Testis (tissue), 2 donors: ENCODE measurements at regions not wholly inside any gene's neighbourhood (a gene's known extent, or its start where the extent isn't known, plus 50 kb on each side); places are given as distances from the start of the nearest gene placed in this dataset.

Source experiments
- POLR2A ChIP-seq: fragments of 450-650 bp; IDR thresholded peaks from one replicate; pipeline ENCODE4 v1.6.1; 2017; ENCODE audit warnings: antibody characterized with exemption, mild to moderate bottlenecking, moderate library complexity
- TF ChIP-seq, protein P1 (sequence below), 3 experiments: fragments of 450-650 bp in 2 of 3; fragments of 200-600 bp in 1 of 3; sonication (generic) in 1 of 3; IDR thresholded peaks; one replicate each; pipeline ENCODE4 v1.5.1; 2016 to 2019; ENCODE audit warnings: antibody characterized with exemption in 3 of 3, mild to moderate bottlenecking in 2 of 3, moderate library complexity in 1 of 3

DNA sequence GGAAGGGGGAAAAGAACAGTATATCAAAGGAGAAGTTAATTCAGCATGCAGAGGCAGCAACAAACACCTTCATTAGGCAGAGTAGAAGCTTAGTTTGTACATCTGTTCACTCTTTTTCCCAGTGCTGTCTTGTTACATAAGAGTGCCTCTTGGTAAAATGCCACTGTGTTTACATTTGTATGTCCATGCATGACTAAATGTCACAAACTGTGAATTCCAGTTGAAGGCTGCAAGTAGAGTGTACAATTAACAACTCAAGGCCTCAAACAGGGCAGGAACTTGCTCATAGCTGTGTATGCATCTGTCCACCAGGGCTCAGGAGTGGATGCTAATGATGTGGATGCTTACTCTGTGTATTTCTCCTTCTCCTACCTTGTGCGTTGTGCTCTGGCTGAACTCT lies 214.2 kb upstream of the TPM1 start:
- TF ChIP-seq, protein P1, sequence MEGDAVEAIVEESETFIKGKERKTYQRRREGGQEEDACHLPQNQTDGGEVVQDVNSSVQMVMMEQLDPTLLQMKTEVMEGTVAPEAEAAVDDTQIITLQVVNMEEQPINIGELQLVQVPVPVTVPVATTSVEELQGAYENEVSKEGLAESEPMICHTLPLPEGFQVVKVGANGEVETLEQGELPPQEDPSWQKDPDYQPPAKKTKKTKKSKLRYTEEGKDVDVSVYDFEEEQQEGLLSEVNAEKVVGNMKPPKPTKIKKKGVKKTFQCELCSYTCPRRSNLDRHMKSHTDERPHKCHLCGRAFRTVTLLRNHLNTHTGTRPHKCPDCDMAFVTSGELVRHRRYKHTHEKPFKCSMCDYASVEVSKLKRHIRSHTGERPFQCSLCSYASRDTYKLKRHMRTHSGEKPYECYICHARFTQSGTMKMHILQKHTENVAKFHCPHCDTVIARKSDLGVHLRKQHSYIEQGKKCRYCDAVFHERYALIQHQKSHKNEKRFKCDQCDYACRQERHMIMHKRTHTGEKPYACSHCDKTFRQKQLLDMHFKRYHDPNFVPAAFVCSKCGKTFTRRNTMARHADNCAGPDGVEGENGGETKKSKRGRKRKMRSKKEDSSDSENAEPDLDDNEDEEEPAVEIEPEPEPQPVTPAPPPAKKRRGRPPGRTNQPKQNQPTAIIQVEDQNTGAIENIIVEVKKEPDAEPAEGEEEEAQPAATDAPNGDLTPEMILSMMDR (IDR thresholded peaks at IDR 0.05) = no peak
- TF ChIP-seq POLR2A = no peak
